Fibroblast of the aortic adventitia (primary cell): ENCODE measurements at regions not wholly inside any gene's neighbourhood (a gene's known extent, or its start where the extent isn't known, plus 50 kb on each side); places are given as distances from the start of the nearest gene placed in this dataset.
"Not testable (repeated sequence)": the region's sequence is repeated elsewhere in the genome, so short reads cannot be mapped to it uniquely, and the experiment has no call there.

Source experiments
- DNase-seq: peaks from one replicate; pipeline ENCODE4 v3.0.0-alpha.2; 2010; ENCODE audit warnings: low read depth
- H3K4me3 ChIP-seq: 2 replicates; pipeline ENCODE4 v1.5.1; 2011; ENCODE audit warnings: low read depth, mild to moderate bottlenecking, control low read depth, low read length, moderate library complexity
- TF ChIP-seq, protein P1 (sequence below): IDR thresholded peaks from 2 replicates; pipeline ENCODE4 v1.5.1; 2011; ENCODE audit warnings: mild to moderate bottlenecking, low read length, control low read depth, inconsistent platforms; ENCODE audit not compliant: insufficient read depth

GRCh38 chr1:213692321-213692720, 295.5 kb upstream of the PROX1 start:
- H3K4me3 ChIP-seq, result no peak overlapping the region
- TF ChIP-seq, protein P1, sequence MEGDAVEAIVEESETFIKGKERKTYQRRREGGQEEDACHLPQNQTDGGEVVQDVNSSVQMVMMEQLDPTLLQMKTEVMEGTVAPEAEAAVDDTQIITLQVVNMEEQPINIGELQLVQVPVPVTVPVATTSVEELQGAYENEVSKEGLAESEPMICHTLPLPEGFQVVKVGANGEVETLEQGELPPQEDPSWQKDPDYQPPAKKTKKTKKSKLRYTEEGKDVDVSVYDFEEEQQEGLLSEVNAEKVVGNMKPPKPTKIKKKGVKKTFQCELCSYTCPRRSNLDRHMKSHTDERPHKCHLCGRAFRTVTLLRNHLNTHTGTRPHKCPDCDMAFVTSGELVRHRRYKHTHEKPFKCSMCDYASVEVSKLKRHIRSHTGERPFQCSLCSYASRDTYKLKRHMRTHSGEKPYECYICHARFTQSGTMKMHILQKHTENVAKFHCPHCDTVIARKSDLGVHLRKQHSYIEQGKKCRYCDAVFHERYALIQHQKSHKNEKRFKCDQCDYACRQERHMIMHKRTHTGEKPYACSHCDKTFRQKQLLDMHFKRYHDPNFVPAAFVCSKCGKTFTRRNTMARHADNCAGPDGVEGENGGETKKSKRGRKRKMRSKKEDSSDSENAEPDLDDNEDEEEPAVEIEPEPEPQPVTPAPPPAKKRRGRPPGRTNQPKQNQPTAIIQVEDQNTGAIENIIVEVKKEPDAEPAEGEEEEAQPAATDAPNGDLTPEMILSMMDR, result no peak
- no peak for DNase-seq

DNA sequence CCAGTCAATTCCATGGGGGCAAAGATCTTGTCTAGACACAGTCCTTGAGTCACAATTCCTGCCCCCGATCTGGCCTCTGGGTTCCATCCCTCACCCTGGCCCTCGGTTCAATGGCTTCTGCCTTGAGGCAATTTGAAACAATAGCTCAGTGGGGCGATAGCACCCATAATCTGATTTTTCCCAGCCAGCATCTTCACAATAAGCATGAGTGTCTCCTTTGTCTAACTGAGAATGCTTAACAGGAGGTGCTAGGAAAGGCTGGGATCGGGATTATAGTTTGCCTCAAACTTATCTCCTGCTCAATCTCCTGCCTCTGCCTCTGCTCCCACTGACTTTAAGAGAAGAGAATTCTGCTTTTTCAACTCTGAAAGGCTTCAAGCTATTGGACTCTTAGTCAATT, 293.9 kb upstream of the PROX1 start:
- H3K4me3 ChIP-seq, result no peak overlapping the region
- TF ChIP-seq, protein P1, result no peak
- DNase-seq, result no peak

DNA sequence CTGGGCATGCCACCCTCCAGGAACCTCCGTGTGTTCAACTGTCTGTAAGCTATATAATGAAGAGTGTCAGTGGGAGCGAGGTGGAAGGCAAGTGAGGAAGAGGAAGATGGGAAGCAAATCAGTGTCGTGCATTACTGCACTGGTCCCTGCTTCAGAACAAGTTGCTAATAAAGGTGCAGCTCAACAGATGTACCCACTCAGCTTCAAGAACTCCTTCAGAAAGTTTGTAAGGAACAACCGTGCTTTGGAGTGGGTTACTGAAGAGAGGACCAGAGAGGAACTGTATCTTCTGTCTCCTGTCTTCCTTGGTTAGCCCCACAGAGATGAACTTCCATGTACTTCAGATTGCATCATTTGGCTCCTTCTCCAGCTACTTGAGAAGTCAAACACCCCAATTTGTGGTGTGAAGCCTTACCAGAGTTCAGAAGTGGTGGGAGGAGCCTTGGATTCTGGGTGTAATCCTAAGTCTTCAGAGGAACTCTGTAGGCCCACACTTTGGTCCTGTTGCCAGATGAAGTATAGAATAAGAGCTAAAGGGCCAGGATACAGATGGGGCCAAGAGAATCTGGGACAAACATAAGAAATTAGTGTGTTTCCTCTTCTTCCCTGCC, 290.5 kb upstream of the PROX1 start:
- H3K4me3 ChIP-seq, result no peak overlapping the region
- TF ChIP-seq, protein P1, result no peak
- DNase-seq, result no peak

GRCh38 chr1:213698092-213698702, 289.6 kb upstream of the PROX1 start:
- H3K4me3 ChIP-seq, result no peak overlapping the region
- TF ChIP-seq, protein P1, result no peak
- DNase-seq, result no peak

DNA sequence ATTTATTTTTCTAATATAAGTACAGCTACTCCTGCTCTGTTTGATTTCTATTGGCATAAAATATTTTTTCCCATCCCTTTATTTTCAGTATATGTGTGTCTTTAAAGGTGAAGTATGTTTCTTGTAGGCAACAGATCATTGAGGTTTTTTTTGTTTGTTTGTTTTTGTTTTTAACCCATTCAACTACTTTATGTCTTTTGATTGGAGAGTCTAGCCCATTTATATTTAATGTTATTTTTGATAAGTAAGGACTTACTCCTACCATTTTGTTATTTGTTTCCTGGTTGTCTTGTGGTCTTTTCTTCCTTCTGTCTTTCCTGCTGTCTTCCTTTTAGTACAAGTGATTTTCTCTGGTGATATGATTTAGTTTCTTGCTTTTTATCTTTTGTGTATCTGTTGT, 285.1 kb upstream of the PROX1 start:
- no peak for DNase-seq
- TF ChIP-seq, protein P1, result no peak
- H3K4me3 ChIP-seq, result no peak overlapping the region

GRCh38 chr1:213704941-213705340, 282.8 kb upstream of the PROX1 start:
- TF ChIP-seq, protein P1, result no peak
- H3K4me3 ChIP-seq, result no peak overlapping the region
- no peak for DNase-seq

- not testable (repeated sequence) for DNase-seq, H3K4me3 ChIP-seq
Observed at GRCh38 chr1:213711833-213712490, 275.8 kb upstream of the PROX1 start.
